BJ (cell line): ENCODE measurements at regions not wholly inside any gene's neighbourhood (a gene's known extent, or its start where the extent isn't known, plus 50 kb on each side); places are given as distances from the start of the nearest gene placed in this dataset.

Source experiments
- CTCF ChIA-PET: fragments of 350-600 bp; formaldehyde crosslinking; extraction: SDS; loops from one replicate; lab custom pipeline; 2021; ENCODE audit warnings: antibody characterized with exemption, inconsistent platforms; lab: Yijun Ruan, JAX
- POLR2A ChIA-PET: fragments of 300-600 bp; sonication (Branson Sonifier 250); formaldehyde crosslinking; extraction: SDS; loops from one replicate; lab custom pipeline; 2021; ENCODE audit warnings: antibody characterized with exemption; lab: Charles Lee
- DNase-seq: peaks from one replicate; pipeline ENCODE4 v3.0.0-alpha.2; 2011; ENCODE audit warnings: low read depth
- H3K27me3 ChIP-seq: 2 replicates; pipeline ENCODE4 v1.6.0; 2011; ENCODE audit warnings: low read length; ENCODE audit not compliant: control insufficient read depth, insufficient read depth
- H3K36me3 ChIP-seq: 2 replicates; pipeline ENCODE4 v1.5.1; 2011; ENCODE audit warnings: low read length; ENCODE audit not compliant: control insufficient read depth, insufficient read depth
- H3K4me3 ChIP-seq: 2 replicates; pipeline ENCODE4 v1.5.1; 2011; ENCODE audit warnings: low read depth, mild to moderate bottlenecking, control low read depth, low read length
- CTCF ChIP-seq: IDR thresholded peaks from 2 replicates; pipeline ENCODE4 v1.5.1; 2011; ENCODE audit warnings: low read depth, mild to moderate bottlenecking, control low read depth, inconsistent platforms, low read length, moderate library complexity; ENCODE audit not compliant: insufficient read depth

- no peak for DNase-seq
- H3K4me3 ChIP-seq, result no peak overlapping the region
- ChIA-PET POLR2A (no interaction called here), CTCF (no interaction called here)
- H3K36me3 ChIP-seq, result no peaks in the 10 kb centered on the region
- H3K27me3 ChIP-seq, result no peaks in the 10 kb centered on the region
- TF ChIP-seq CTCF, result no peak
These were observed 220.4 kb downstream of the SDHAF3 start for GRCh38 chr7:97337849-97338248.

- Histone ChIP-seq H3K36me3 (no peaks in the 10 kb centered on the region), H3K27me3 (no peaks in the 10 kb centered on the region), H3K4me3 (no peak overlapping the region)
- no peak for TF ChIP-seq CTCF
- no peak for DNase-seq
- POLR2A ChIA-PET, result no interaction called here
- CTCF ChIA-PET, result no interaction called here
These were observed 225.0 kb downstream of the SDHAF3 start for GRCh38 chr7:97342512-97342911.

GRCh38 chr7:97346349-97346748 lies 228.9 kb downstream of the SDHAF3 start:
- H3K36me3 ChIP-seq, result no peaks in the 10 kb centered on the region
- no peaks in the 10 kb centered on the region for H3K27me3 ChIP-seq
- no peak for DNase-seq
- POLR2A ChIA-PET, result no interaction called here
- CTCF ChIA-PET, result interaction anchor here (0.9 kb wide), 1 partner anchor 34 kb away, joined by 3 read pairs; no protein-coding TSS in a partner anchor
- no peak for TF ChIP-seq CTCF
- H3K4me3 ChIP-seq, result no peak overlapping the region

GRCh38 chr7:97351488-97351887 lies 234.0 kb downstream of the SDHAF3 start:
- POLR2A ChIA-PET, result no interaction called here
- DNase-seq, result no peak
- Histone ChIP-seq H3K27me3 (no peaks in the 10 kb centered on the region), H3K36me3 (no peaks in the 10 kb centered on the region), H3K4me3 (no peak overlapping the region)
- no peak for TF ChIP-seq CTCF
- CTCF ChIA-PET, result no interaction called here

GRCh38 chr7:97357459-97357858 lies 240.0 kb downstream of the SDHAF3 start:
- no peak for TF ChIP-seq CTCF
- no peak overlapping the region for H3K4me3 ChIP-seq
- ChIA-PET CTCF (no interaction called here), POLR2A (no interaction called here)
- DNase-seq, result no peak
- H3K36me3 ChIP-seq, result no peaks in the 10 kb centered on the region
- H3K27me3 ChIP-seq, result no peaks in the 10 kb centered on the region
